GM18861 (cell line): ENCODE measurements at regions not wholly inside any gene's neighbourhood (a gene's known extent, or its start where the extent isn't known, plus 50 kb on each side); places are given as distances from the start of the nearest gene placed in this dataset.
"Not testable (repeated sequence)": the region's sequence is repeated elsewhere in the genome, so short reads cannot be mapped to it uniquely, and the experiment has no call there.

Source experiments
- ATAC-seq: cut with Tn5 transposase; IDR thresholded peaks from one replicate; pipeline ENCODE4 v1.9.1; 2021; ENCODE audit not compliant: unreplicated experiment

GRCh38 chr5:92944903-92945604 lies 636.0 kb downstream of the NR2F1-AS1 start:
- ATAC-seq = no peak

GRCh38 chr5:92944337-92944736 lies 636.7 kb downstream of the NR2F1-AS1 start:
- ATAC-seq = no peak

DNA sequence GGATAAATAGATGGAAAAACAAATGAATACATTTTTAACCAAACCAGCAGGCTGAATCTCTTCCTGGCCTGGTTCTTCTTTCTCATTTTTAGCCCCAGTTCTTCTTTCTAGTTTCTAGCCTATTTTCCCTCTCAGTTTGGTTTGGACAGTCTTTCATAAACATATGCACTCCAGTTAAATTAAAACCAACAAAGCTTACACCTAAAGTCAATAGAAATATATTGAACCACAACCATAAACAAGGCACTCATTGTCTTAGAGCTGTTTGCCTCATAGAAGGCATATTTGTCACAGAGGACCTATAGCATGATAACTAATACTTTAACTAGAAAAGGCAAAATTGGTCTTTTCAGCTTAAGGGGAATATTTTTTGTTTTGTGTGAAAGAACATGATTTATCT lies 638.3 kb downstream of the NR2F1-AS1 start:
- no peak for ATAC-seq

DNA sequence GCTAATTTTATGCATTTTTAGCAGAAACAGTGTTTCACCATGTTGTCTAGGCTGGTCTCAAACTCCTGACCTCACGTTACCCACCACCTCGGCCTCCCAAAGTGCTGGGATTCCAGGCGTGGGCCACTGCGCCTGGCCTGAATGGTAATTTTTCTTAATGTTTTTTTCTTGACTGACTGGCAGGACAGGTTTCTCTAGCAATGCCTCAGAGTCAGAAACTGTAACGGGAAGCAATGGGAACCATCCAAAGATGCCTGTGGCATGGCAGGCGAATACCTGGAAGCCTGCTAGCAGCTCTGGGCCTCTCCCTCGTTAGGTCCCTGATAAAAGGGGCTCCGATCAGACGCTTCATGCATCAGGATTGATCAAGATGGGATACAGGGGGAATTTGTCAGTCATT lies 639.2 kb downstream of the NR2F1-AS1 start:
- no peak for ATAC-seq

DNA sequence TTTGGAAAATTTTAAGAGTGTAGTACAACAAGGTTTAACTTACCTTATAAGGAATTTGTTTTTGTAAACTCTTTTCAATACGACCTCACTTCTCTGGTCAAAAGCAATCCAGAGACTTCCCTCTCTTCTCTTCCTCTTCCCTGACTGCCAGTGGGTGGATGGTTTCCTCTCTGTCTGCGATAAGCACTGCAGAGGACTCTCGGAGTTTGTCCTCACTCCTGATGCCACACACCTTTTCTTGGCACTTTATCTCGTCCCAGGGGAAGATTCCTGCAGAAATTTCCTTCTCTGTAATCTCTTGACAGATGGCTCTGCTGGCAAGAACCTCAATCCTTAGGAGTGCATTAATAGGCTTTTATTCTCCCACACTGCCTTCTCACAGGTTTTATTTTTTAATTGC lies 641.6 kb downstream of the NR2F1-AS1 start:
- no peak for ATAC-seq

DNA sequence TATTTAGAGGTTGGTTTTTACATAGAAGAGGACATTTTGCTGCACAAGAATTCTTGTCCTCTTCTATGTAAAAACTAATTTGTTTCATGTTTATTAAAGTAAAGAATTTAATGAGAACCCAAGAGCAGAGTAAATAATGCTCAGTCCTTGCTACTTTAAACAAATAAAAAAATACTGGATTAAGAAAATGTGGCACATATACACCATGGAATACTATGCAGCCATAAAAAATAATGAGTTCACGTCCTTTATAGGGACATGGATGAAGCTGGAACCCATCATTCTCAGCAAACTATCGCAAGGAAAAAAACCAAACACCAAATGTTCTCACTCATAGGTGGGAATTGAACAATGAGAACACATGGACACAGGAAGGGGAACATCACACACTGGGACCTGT lies 643.6 kb downstream of the NR2F1-AS1 start:
- not testable (repeated sequence) for ATAC-seq

GRCh38 chr5:92930057-92930456 lies 651.0 kb downstream of the NR2F1-AS1 start:
- no peak for ATAC-seq

GRCh38 chr5:92927291-92927778 lies 653.7 kb downstream of the NR2F1-AS1 start:
- ATAC-seq = no peak

GRCh38 chr5:92923885-92924284 lies 657.1 kb downstream of the NR2F1-AS1 start:
- ATAC-seq = no peak

DNA sequence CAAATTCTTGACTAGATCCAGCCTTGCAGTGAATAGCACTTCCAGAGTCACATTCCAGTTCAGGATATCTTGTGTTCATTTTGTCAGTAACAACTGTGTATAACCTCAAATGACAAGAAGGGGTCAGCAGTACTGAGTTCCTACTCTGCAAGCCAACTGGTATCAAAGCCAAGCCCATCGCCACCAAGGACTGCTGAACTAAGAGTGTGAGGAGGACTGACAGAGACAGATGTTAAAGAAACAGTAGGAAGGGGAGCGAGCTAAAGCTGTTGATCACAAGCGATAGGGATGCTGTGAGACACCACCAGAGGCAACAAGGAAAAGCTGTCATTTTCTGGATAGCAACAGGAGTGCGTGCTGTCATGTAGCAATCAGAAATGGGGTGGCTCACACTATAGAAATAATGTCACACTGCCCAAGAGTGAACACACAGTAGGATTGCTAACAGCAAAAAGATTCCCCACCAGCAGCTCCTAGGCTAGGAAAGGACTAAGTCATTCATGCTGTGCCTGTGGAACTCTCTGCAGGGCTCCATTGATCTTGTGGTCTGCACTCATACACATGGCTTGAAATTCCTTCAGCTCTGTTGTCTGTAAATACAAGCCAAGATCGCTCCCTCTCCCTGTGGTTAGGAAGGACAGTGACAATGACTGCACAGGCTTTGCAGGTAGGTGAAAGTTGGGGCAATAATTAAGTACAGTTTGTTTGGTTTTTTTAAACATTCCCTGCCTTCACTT lies 658.6 kb downstream of the NR2F1-AS1 start:
- no peak for ATAC-seq

DNA sequence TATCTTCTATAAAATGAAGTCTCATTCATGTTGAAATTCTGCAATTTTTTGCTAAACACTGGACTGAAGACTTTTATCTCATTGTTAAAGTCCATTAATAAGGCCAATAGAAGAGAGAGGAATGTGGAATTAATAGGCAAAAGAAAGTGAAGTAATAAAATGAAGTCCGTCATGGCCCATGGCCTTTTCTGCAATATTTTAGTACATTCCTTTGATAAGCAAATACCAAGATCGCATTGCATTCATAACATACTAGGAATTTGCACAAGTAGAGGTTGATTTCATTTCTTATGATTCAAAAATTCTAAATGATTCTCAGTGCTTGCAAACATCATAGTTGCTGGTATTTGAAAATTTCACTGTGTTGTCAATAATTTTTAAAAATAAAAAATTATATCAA lies 664.0 kb downstream of the NR2F1-AS1 start:
- no peak for ATAC-seq

DNA sequence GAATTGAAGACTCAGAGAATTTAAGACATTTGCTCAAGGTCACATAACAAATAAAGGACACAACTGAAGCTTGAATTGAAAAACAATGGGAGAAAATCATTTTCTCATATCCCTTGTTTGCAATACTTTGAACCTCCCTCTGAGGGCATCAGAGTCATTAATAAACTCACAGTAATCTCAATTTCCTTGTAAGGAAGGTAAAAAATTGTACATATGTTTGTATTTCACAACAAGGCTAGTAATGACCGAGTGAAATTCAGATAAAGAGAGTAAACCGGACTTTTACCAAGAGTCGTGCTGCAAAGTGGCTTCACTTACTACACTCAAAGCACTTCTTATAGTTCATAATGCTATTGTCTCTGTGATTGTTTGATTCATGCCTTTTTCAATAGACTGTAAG lies 665.0 kb downstream of the NR2F1-AS1 start:
- no peak for ATAC-seq

GRCh38 chr5:92912283-92912682 lies 668.7 kb downstream of the NR2F1-AS1 start:
- no peak for ATAC-seq

DNA sequence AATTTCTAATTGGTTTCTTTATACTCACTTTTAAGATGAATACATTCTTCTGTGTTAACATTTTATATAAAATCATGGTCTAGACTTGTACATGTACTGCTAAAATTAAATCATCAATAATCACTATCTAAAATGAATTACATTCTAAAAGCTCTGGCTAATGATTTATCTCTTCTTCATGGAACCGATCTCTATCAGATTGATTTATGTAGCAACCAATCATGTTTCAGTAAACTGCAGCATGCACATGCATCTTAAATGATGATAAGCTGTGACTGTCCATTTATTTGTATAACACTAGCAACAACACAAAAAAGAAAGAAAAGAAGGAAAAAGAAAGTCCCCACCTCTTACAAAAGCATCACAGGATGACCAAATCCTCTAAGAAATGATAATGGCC lies 669.2 kb downstream of the NR2F1-AS1 start:
- ATAC-seq = no peak

DNA sequence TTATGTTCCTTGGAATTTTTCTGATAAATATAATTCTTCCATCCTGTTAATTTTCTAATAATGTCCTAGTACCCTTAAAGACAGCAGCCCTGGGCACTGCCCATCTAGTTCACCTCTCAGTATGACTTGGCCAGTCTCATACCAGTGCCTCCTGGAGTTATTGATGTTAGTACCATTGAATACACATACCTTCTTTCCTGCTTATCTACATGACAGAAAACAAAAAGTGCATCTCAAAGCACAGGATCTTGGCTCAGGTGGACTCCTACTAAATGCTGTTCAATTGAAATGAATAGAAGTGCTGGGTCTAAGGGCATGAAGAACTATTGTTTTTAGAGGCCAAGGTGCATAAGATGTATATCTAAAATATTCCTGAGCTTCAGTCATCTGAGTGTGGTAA lies 669.7 kb downstream of the NR2F1-AS1 start:
- ATAC-seq = no peak

GRCh38 chr5:92909602-92909962 lies 671.4 kb downstream of the NR2F1-AS1 start:
- no peak for ATAC-seq

GRCh38 chr5:92908952-92909601 lies 671.9 kb downstream of the NR2F1-AS1 start:
- ATAC-seq = no peak

- ATAC-seq = peak; percentile 85
Observed at GRCh38 chr5:92907938-92908606, 672.9 kb downstream of the NR2F1-AS1 start.

GRCh38 chr5:92906798-92907376 lies 674.1 kb downstream of the NR2F1-AS1 start:
- no peak for ATAC-seq

DNA sequence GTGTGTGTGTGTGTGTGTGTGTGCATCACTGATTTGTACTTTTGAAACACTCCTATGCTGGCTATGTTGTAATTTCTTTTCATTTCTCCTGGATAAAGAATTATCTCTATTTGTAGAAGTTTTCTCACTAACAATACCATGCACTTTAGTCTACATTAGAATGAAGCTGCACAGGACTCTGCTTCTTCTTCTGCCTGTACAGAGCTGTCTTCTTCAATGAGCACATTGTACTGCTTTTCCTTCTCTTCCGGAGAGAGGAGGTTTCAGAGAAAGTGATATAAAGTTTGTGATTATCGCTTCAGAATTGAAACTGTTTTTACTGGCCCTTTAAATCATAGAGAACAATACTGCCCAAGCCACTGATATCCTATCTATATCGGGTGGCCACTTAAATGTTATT lies 677.0 kb downstream of the NR2F1-AS1 start:
- ATAC-seq = no peak

DNA sequence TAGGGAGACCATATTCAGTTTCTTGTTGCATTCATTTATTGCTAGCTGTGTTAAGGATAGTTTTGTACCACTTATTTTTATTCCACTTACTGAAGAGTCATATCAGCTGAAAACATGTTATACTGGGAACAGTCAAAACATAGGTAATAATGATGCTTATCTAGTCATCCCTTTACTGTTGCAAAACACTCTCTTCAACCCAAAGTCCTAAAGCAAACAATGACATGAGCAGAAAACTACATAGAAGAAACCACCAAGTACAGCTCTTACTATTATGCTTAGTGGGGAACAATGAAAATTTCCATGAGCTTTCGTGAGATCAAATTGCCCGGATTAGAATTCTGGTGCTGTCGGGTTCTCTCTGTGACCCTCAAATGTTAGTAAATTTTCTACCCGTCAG lies 681.4 kb downstream of the NR2F1-AS1 start:
- ATAC-seq = no peak
